Loucy (cell line): ENCODE measurements at regions not wholly inside any gene's neighbourhood (a gene's known extent, or its start where the extent isn't known, plus 50 kb on each side); places are given as distances from the start of the nearest gene placed in this dataset.

ENCODE experiments used
- H2AFZ ChIP-seq: fragments of 200-600 bp; sonication (generic); 2 replicates; pipeline ENCODE4 v1.6.0; 2016; ENCODE audit warnings: antibody characterized with exemption, mild to moderate bottlenecking, low read length, moderate library complexity
- H3F3A ChIP-seq: fragments of 200-600 bp; 2 replicates; pipeline ENCODE4 v1.6.0; 2016; ENCODE audit warnings: antibody characterized with exemption, low read depth, mild to moderate bottlenecking
- H3K27me3 ChIP-seq: fragments of 200-600 bp; sonication (generic); 2 replicates; pipeline ENCODE4 v1.6.1; 2014; ENCODE audit warnings: low read length, mild to moderate bottlenecking; ENCODE audit not compliant: insufficient read depth, poor library complexity, severe bottlenecking
- H3K36me3 ChIP-seq: fragments of 200-600 bp; sonication (generic); 2 replicates; pipeline ENCODE4 v1.6.1; 2016; ENCODE audit warnings: low read length; ENCODE audit not compliant: insufficient read depth
- H3K4me1 ChIP-seq: fragments of 200-600 bp; sonication (generic); 2 replicates; pipeline ENCODE4 v1.5.1; 2014; ENCODE audit warnings: low read length, mild to moderate bottlenecking; ENCODE audit not compliant: insufficient read depth, poor library complexity, severe bottlenecking
- H3K4me2 ChIP-seq: fragments of 200-600 bp; sonication (generic); 2 replicates; pipeline ENCODE4 v1.6.0; 2014; ENCODE audit warnings: antibody characterized with exemption, low read length, low read depth, mild to moderate bottlenecking; ENCODE audit not compliant: poor library complexity, severe bottlenecking
- H3K4me3 ChIP-seq: fragments of 200-600 bp; sonication (generic); 2 replicates; pipeline ENCODE4 v1.5.1; 2014; ENCODE audit warnings: low read length, mild to moderate bottlenecking, mixed read lengths; ENCODE audit not compliant: poor library complexity, severe bottlenecking
- H3K79me2 ChIP-seq: fragments of 200-600 bp; sonication (generic); 2 replicates; pipeline ENCODE4 v1.6.1; 2014; ENCODE audit warnings: low read length; ENCODE audit not compliant: insufficient read depth
- H3K9ac ChIP-seq: fragments of 200-600 bp; sonication (generic); 2 replicates; pipeline ENCODE4 v1.6.0; 2014; ENCODE audit warnings: mild to moderate bottlenecking, low read depth, low read length, moderate library complexity; ENCODE audit not compliant: poor library complexity, severe bottlenecking
- H3K9me2 ChIP-seq: fragments of 200-600 bp; sonication (generic); replicated peaks from 2 replicates; pipeline ENCODE4 v1.6.1; 2016; ENCODE audit warnings: low read depth, low read length, mixed read lengths
- H3K9me3 ChIP-seq: fragments of 200-600 bp; sonication (generic); 2 replicates; pipeline ENCODE4 v1.6.1; 2014; ENCODE audit warnings: mild to moderate bottlenecking, antibody characterized with exemption, low read length, low read depth; ENCODE audit not compliant: insufficient read depth
- H4K20me1 ChIP-seq: fragments of 200-600 bp; sonication (generic); 2 replicates; pipeline ENCODE4 v1.6.0; 2014; ENCODE audit warnings: antibody characterized with exemption, low read length, mild to moderate bottlenecking; ENCODE audit not compliant: insufficient read depth, poor library complexity, severe bottlenecking
- CTCF ChIP-seq: fragments of 200-600 bp; sonication (generic); conservative IDR thresholded peaks from 2 replicates; pipeline ENCODE4 v1.5.1; 2014; ENCODE audit warnings: mild to moderate bottlenecking, antibody characterized with exemption, low read length
- EZH2phosphoT487 ChIP-seq: fragments of 200-600 bp; IDR thresholded peaks from 2 replicates; pipeline ENCODE4 v1.6.1; 2018; ENCODE audit warnings: antibody characterized with exemption, mild to moderate bottlenecking, moderate library complexity, borderline replicate concordance

GRCh38 chr2:64287202-64287740 lies 143.1 kb upstream of the PELI1 start:
- Histone ChIP-seq H4K20me1 (no peaks in the 10 kb centered on the region), H3K9ac (no peak overlapping the region), H3K79me2 (no peaks in the 10 kb centered on the region), H3K9me2 (no peaks in the 10 kb centered on the region), H3K27me3 (no peaks in the 10 kb centered on the region), H3K36me3 (no peaks in the 10 kb centered on the region), H2AFZ (no peak overlapping the region), H3K9me3 (no peaks in the 10 kb centered on the region), H3K4me3 (no peak overlapping the region), H3K4me2 (no peak overlapping the region), H3F3A (no peaks in the 10 kb centered on the region), H3K4me1 (no peaks in the 10 kb centered on the region)
- TF ChIP-seq CTCF (no peak), EZH2phosphoT487 (no peak)

DNA sequence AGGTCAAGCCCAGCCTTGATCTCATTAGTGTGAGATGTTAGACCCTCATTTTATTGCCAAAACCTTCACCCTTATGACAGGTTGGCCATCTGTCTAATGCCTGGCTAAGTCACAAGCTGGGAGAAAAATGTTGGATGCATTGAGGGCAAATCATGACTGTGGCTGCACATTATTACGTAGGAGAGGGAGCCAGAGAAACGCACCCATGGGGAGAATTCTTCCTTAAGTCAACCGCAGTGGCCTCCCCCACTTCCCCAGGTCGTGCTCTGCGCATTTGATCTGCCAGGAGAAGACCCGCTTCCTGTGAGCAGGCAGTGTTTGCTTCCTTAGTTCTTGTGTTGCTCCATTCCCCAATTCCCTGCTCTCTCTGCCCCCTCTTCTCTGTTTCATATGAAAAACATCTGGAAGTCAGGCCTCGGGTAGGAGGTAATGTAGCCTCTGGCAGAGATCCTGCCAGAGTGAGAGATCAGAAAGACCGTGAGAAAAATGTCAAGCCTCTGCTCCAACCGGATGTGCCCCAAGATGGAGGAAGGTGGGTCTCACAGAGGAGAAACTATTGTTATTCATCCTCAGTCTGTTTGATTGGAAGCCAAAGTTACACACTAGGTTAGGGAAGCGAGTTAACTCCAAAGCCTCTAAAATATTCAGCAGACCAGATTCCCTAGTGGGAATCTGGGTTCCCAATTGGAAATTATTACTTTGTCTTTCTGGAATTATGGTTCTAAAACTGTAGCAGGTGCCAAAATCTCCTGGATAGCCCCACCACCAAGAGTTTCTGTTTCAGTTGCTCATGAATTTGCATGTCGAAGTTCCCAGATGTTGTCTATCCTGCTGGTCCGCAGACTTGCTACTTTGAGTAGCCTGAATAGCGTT lies 144.3 kb upstream of the PELI1 start:
- H4K20me1 ChIP-seq, result no peaks in the 10 kb centered on the region
- H3K36me3 ChIP-seq, result no peaks in the 10 kb centered on the region
- H3K79me2 ChIP-seq, result no peaks in the 10 kb centered on the region
- H3K9me2 ChIP-seq, result no peaks in the 10 kb centered on the region
- no peak overlapping the region for H3K4me2 ChIP-seq
- H3F3A ChIP-seq, result no peaks in the 10 kb centered on the region
- TF ChIP-seq EZH2phosphoT487 (no peak), CTCF (no peak)
- H3K9me3 ChIP-seq, result no peaks in the 10 kb centered on the region
- H3K9ac ChIP-seq, result no peak overlapping the region
- no peak overlapping the region for H3K4me3 ChIP-seq
- no peak overlapping the region for H2AFZ ChIP-seq
- H3K27me3 ChIP-seq, result no peaks in the 10 kb centered on the region
- no peaks in the 10 kb centered on the region for H3K4me1 ChIP-seq

GRCh38 chr2:64289251-64289650 lies 145.0 kb upstream of the PELI1 start:
- Histone ChIP-seq H3K9me2 (no peaks in the 10 kb centered on the region), H3K4me3 (no peak overlapping the region)

More at GRCh38 chr2:64289251-64289650, 145.0 kb upstream of the PELI1 start:
- H3F3A ChIP-seq, result no peaks in the 10 kb centered on the region
- no peak overlapping the region for H2AFZ ChIP-seq
- H3K79me2 ChIP-seq, result no peaks in the 10 kb centered on the region
- no peaks in the 10 kb centered on the region for H3K9me3 ChIP-seq
- no peak overlapping the region for H3K4me2 ChIP-seq
- H3K36me3 ChIP-seq, result no peaks in the 10 kb centered on the region
- no peaks in the 10 kb centered on the region for H3K27me3 ChIP-seq
- H3K4me1 ChIP-seq, result no peaks in the 10 kb centered on the region
- H4K20me1 ChIP-seq, result no peaks in the 10 kb centered on the region
- TF ChIP-seq EZH2phosphoT487 (no peak), CTCF (no peak)
- H3K9ac ChIP-seq, result no peak overlapping the region
